ENCODE measurements at regions not wholly inside any gene's neighbourhood (a gene's known extent, or its start where the extent isn't known, plus 50 kb on each side); places are given as distances from the start of the nearest gene placed in this dataset.

DNA sequence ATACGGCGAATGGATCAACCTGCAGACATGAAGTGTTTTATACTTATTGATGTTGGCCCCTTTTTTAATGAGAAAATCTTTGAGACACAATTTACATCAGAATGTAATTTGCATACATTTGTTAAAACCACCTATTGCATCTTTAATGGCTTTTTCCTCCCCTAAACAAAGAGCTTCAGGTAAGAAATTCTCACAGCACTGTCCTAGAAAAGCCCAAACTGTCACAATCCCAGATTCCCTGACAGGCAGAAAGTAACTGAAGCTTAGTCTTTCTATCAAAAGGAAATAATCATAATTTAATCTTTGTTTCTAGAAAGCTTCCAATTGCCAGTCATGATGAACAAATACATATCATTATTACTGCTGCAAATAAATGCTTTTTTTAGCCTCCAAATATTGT lies 407.9 kb downstream of the TMA16 start:
- TF ChIP-seq, protein P1, sequence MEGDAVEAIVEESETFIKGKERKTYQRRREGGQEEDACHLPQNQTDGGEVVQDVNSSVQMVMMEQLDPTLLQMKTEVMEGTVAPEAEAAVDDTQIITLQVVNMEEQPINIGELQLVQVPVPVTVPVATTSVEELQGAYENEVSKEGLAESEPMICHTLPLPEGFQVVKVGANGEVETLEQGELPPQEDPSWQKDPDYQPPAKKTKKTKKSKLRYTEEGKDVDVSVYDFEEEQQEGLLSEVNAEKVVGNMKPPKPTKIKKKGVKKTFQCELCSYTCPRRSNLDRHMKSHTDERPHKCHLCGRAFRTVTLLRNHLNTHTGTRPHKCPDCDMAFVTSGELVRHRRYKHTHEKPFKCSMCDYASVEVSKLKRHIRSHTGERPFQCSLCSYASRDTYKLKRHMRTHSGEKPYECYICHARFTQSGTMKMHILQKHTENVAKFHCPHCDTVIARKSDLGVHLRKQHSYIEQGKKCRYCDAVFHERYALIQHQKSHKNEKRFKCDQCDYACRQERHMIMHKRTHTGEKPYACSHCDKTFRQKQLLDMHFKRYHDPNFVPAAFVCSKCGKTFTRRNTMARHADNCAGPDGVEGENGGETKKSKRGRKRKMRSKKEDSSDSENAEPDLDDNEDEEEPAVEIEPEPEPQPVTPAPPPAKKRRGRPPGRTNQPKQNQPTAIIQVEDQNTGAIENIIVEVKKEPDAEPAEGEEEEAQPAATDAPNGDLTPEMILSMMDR (tag by site-specific recombination; IDR thresholded peaks at IDR 0.05) = no peak
- TF ChIP-seq ZBTB17 (tag by site-specific recombination; IDR thresholded peaks at IDR 0.05) (no peak), ZFP41 (tag by site-specific recombination; IDR thresholded peaks at IDR 0.05; ENCODE audit: borderline replicate concordance) (no peak), TCF7L2 (IDR thresholded peaks at IDR 0.05; ENCODE audit: borderline replicate concordance, low read depth, low read length) (no peak), ZNF24 (tag by site-specific recombination; IDR thresholded peaks at IDR 0.05) (no peak), TRIM28 (IDR thresholded peaks at IDR 0.05; ENCODE audit: borderline replicate concordance, low read length) (no peak), ZNF791 (tag by site-specific recombination; IDR thresholded peaks at IDR 0.05) (no peak), ZNF366 (tag by site-specific recombination; conservative IDR thresholded peaks at IDR 0.05) (no peak)
- TF ChIP-seq, protein P2, sequence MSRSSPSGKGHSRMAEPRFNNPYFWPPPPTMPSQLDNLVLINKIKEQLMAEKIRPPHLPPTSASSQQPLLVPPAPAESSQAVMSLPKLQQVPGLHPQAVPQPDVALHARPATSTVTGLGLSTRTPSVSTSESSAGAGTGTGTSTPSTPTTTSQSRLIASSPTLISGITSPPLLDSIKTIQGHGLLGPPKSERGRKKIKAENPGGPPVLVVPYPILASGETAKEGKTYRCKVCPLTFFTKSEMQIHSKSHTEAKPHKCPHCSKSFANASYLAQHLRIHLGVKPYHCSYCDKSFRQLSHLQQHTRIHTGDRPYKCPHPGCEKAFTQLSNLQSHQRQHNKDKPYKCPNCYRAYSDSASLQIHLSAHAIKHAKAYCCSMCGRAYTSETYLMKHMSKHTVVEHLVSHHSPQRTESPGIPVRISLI (tag by site-specific recombination; IDR thresholded peaks at IDR 0.05) = no peak
- TF ChIP-seq, protein P3, sequence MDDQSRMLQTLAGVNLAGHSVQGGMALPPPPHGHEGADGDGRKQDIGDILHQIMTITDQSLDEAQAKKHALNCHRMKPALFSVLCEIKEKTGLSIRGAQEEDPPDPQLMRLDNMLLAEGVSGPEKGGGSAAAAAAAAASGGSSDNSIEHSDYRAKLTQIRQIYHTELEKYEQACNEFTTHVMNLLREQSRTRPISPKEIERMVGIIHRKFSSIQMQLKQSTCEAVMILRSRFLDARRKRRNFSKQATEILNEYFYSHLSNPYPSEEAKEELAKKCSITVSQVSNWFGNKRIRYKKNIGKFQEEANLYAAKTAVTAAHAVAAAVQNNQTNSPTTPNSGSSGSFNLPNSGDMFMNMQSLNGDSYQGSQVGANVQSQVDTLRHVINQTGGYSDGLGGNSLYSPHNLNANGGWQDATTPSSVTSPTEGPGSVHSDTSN (CRISPR knock-in tag; IDR thresholded peaks at IDR 0.05) = no peak
